GM12874 (cell line): ENCODE measurements at regions not wholly inside any gene's neighbourhood (a gene's known extent, or its start where the extent isn't known, plus 50 kb on each side); places are given as distances from the start of the nearest gene placed in this dataset.

Experiments
- CTCF ChIP-seq: IDR thresholded peaks from 2 replicates; pipeline ENCODE4 v1.5.1; 2011; ENCODE audit warnings: low read depth, mild to moderate bottlenecking, control low read depth, low read length, moderate library complexity; ENCODE audit not compliant: insufficient read depth

DNA sequence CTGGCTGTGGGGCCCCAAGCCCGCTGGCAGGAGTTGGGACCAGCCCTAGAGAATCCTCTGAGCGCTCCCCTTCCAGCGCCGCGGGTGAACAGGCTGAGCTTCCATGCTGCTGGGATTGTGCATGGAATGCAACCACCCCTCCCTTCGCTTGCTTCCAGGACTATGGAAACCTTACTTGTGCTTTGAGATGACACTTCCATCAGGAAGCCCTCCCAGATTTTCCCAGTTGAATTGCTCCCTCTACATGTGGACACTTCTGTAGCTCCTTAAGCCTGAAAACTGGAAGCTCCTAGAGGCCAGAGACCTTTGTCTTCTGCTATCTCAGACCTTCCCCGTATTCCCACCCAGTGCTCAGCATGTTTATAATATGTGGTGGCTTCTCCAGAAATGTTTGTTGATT is 213.2 kb upstream of the RPL38 start:
- no peak for TF ChIP-seq CTCF

GRCh38 chr17:73991260-73991659 is 212.2 kb upstream of the RPL38 start:
- TF ChIP-seq CTCF = no peak

DNA sequence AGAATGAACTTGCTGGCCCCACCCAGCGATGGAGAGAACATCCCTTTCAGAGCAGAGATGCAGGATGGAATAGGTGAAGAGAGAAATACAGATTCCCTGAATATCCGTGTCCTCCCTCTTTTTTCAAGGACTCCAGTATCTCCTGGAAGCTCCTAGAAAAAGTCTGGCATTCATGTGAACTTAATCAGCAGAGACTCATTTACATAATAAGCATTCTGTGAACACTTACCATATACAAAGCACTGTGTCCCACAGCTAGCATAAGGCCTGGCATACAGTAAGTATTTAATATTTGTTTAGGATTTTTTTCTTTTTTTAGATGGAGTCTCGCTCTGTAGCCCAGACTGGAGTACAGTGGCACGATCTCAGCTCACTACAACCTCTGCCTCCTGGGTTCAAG is 208.5 kb upstream of the RPL38 start:
- TF ChIP-seq CTCF = no peak

GRCh38 chr17:73997059-73997458 is 206.4 kb upstream of the RPL38 start:
- no peak for TF ChIP-seq CTCF

- no peak for TF ChIP-seq CTCF
These were observed 205.2 kb upstream of the RPL38 start for GRCh38 chr17:73998249-73998648.

GRCh38 chr17:73998653-73999645 is 204.5 kb upstream of the RPL38 start:
- peak; percentile 87 for TF ChIP-seq CTCF

DNA sequence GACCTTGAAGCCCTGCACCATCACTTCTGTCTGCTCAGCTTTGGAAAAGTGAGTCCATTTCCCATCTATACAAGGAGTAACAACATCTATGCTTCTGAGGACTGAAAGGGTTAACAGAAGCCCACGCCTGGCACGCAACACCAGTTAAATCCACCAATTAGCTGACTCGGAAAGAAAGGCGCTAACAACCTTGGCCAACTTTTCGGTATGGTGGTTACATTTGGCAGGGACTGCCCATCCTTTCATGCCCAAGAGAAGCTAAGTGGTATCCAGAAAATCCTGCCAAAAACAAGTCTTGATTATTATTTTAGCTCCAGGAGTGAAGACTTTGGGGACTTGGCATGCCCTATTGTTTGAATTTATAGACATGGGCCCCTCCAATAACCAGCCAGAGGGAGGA is 202.3 kb upstream of the RPL38 start:
- no peak for TF ChIP-seq CTCF
